ENCODE measurements at regions not wholly inside any gene's neighbourhood (a gene's known extent, or its start where the extent isn't known, plus 50 kb on each side); places are given as distances from the start of the nearest gene placed in this dataset.

DNA sequence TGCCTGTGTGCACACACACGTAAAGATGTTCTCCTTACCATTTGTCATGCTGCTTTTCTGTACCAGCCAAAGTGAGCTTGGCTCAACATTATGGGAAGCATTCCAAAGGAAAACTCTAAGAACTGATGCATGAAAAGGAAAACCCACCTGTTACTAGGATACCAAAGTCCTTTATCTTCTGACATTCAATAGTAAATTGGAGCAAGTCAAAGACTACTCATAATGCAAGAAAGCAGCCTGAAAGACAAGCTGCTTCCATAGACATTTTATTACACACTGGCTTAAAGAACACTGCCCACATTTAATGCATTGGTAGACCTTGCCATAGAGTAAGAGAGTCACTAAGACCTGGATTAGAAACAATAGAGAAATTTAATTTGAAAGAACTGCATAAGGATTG lies 159.0 kb downstream of the LRIG3 start:
- no peak for DNase-seq

DNA sequence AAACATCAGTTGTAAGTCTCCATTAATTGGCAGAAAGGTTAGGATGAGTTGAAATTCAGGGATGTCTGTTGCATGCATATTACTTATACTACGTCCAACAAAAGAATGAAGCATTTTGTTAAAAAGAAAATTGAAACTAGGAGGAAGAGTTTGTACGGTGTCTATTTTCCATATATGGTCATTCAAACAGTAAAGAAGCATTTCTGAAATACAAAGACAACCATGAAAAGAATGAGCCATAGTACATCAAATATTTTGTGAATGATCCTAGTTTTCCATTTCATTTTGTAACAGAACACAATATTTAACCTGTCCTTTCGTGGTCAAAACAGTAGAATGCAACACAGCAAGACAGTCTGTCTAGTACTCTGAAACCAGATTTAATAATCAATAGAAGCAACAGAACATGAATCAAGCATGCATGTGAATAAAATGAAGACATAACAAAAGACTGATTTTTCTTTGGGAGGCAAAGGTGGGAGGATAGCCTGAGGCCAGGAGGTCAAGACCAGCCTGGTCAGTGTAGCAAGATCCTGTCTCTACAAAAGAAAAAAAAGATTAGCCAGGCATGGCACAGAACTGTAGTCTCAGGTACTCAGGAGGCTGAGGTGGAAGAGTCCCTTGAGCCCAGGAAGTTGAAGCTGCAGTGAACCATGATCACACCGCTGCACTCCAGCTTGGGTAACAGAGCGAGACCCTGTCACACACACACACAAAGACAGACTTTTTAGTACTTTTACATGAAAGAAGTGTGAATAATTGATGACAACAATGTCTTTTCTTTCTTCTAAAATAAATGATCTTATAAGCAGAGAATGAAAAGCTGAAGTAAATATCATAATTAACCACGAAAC lies 156.0 kb downstream of the LRIG3 start:
- no peak for DNase-seq

DNA sequence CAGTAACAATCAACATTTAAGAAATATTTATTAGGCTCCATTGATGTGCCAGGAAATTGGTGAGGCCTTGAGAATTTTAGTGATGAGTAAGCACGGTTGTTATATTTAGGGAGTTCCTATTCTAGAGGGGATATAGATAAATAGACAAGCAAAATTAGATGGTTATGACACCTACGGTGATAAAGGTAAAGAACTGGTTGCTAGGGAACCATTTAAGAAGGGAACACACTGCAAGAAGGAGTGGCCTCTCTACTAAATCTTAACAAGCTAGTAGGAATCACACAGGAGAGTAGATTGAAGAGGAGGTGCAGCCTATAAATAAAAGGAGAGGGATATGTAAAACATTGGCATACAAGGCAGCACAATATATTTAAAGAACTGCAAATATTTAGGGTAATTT lies 155.2 kb downstream of the LRIG3 start:
- DNase-seq, result no peak

DNA sequence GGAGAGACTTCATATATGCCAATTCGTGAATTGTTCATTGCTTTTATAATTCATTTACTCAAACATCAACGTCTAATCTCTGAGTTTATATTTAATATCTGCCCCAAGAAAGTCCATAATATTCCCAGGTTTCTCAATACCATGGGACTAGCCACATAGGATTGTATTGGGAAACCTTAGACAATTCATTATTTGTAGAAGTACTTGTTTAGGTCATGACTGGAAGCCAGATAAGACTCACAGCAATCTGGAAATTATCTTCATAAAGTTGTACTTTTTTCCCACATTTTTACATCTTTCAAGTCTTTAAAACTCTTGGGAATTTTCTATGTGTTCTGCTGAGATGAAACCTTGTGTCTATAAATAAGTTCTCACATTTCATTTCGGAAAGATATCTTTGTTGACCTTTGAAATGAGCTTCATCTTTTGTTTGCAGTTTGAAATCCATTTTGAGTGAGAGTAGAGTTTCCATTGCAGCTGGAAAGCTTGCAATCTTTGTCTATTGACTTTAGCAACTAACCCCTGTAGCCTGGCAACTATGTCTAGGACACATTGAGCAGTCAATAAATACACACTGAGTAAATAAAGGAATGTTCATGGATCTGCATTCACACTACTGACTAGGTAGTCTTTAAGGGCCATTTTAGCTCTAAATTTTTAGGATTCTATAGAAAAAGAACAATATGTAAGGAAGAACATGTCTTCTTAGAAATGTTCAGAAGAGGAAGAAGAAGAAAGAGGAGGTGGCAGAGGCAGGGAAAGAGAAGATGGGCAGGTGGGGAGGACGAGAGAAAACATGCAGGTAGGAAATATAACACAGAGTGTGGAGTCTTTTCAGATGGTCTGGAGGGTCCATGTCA lies 154.4 kb downstream of the LRIG3 start:
- DNase-seq, result no peak

DNA sequence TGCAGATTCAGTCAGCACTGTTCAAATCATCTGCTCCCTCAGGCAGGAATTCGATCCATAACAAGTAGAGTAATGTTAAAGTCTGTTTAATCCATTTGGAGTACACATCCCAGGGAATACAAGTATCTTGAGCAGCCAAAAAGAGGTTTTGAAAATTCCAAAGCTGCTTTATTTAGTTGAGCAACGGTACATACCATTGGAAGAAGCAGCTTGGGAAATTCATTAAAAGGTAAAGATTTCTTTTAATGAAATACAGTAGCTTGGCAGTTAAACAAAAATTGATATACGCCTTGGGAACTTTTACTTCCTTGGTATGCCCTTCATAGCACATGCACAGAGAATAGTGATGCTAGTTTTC lies 153.8 kb downstream of the LRIG3 start:
- DNase-seq, result no peak

DNA sequence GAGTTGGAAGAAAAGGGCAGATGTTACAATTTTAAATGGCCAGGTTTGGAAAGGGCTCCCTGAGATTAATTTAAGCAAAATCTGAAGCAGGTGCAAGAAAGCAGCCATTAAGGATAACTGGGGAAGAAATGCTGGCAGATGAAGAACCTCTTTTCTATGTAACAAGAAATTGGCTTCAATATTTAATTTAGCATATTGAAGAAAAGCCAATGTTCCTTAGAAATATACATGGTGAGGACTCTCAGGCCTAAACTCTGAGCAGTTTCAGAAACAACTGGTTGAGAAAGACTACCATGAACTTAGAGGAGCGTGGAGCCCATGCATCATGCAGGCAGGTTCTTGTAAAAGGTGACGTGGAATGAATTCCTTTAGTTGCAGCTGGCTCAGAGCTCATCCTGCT lies 152.8 kb downstream of the LRIG3 start:
- no peak for DNase-seq

DNA sequence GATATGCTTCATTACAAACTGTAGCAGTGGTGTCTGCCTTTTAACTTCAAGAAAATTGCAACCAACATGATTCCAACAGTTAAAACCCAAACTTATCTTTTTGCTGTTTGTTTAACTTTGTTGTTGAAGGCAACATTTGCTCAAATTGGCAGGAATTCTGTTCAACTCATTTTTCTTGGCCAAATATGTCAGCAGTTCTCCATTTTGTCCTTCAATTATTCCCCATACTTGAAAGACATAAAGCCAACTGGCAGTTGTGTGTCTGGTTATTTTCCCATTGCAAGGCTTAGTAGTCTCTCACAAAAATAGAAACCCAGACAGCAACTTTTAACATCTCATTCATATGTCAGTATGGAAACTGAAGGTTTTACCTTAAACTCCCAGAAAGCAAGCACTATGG lies 146.3 kb downstream of the LRIG3 start:
- no peak for DNase-seq

DNA sequence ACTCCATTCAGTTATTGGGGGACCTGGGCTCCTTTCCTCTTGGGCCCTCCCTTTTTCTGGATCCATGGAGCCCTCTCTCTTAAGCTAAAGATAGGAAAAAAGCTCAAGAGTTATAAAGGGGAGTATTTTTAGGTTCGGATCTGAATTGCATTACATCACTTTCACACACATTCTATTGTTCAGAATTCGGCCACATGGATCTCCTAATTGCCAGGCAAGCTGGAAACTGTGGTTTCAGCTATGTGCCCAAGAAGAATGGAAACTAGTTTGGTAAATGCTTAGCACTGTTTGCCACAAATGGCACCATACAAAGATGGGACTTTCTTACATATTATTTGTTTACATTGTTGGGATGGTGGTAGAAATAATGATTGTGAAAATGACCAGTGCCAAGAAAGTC lies 145.6 kb downstream of the LRIG3 start:
- no peak for DNase-seq

DNA sequence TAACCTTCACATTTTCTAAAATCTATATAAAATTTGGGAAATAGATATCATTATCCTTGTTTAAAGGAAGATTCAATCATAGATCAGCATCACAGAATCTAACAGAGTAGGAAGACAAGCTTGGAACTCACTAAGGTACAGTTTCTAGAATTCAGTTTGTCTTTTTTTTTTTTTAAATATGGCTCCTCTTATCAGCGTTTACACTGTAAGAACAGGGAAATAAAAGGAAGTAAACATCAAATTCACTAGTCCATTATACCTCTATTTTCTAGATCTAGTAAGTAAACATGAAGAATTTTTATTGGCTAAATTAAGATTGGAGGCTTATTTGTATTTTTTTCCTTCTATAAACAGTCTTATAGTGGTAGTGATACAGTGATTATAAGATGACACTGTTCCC lies 144.9 kb downstream of the LRIG3 start:
- DNase-seq, result no peak

DNA sequence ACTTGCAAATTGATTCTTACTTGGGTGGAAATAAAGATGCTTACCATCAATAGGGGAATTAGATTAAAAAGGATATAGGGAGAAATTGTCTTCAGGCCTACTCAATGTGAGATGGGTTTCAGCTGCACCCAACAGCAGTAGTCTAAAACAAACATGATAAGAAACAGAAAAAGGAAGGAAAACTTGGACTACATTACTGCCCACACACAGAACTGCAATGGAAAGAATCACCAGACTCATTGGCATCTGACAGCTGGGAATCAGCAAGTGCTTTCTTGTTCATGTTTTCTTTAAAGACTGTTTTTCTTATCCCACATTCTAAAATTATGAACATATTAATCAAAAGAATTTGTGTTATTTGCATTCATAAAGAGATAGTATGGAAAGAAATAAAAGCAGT lies 144.2 kb downstream of the LRIG3 start:
- no peak for DNase-seq

DNA sequence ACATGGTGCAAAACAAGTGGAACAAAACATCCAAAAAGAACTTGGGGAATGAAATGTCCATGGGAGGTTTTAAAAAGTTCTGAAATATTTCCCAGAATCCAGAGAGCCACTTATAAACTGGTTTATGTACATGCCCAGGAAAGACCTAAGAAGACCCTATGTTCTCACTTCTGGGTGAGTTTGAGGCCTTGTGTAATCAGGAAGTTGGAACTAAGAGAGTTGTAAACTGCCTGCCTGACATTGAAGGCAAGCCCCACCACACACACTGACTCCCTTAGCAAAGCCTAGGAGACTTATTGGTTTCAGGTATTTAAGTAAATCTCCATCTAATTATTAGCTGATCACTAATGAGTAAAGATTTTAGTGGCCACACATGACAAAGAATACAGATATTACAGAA lies 142.5 kb downstream of the LRIG3 start:
- no peak for DNase-seq

DNA sequence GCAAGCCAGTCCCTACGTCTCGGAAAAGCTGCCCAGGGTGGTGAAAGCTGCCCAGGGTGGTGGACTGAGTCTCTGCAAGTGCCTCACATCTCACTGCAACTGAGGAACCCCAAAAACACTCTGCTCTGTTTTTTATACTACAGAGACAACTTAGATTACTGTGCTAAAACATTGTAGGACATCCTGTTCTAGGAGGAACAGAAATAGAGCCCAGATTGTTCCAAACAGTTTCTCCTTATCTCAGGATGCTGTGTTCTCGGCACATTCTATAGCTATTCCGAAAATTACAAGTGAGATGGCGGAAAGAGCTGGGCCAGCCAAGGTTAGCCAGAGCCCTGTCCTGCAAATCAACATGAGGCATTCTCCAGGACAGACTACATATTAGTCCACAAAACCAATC lies 138.7 kb downstream of the LRIG3 start:
- DNase-seq, result no peak

DNA sequence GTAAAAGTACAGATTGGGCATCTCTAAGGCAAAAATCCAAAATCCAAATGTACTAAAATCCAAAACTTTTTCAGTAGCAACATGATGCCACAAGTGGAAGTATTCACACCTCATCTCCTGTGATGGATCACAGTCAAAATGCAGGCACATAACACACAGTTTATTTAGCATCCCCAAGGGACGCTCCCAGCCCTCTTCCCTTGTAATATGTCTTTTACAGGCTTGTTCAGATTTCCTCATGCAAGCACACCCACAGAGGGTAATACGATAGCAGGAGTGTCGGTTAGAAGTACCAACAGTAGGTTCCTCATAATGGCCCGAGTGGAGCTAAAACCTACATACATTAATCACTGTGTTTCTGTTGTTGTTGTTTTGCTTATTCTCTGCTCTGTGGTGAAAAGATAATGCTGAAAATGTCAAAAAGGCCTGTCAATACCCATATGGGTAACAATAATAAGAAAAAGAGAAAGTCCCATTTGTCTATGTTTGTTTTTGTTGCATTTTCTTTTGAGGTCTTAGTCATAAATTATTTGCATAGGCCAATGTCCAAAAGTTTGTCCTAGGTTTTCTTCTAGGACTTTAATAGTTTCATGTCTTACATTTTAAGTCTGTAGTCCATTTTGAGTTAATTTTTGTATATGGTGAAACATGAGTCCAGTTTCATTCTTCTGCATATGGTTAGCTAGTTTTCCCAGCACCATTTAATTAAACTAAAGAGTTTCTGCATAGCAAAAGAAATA lies 133.1 kb downstream of the LRIG3 start:
- DNase-seq, result no peak

DNA sequence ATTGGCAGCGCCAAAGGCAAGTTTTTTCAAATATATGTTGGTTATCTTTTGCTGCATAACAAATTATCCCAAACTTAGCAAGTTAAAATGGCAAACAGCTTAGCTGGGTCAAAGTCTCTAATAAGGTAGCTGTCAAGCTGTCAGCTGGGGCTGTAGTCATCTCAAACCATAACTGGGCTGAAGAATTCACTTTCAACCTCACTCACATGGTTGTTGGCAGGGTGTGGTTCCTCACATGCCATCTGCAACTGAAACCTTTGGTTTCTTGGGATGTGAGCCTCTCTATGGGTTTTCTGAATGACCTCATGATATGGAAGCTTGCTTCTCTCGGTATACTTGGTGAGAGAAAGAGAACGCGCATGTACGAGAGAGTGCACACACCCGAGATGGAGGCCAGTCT lies 125.4 kb downstream of the LRIG3 start:
- no peak for DNase-seq

DNA sequence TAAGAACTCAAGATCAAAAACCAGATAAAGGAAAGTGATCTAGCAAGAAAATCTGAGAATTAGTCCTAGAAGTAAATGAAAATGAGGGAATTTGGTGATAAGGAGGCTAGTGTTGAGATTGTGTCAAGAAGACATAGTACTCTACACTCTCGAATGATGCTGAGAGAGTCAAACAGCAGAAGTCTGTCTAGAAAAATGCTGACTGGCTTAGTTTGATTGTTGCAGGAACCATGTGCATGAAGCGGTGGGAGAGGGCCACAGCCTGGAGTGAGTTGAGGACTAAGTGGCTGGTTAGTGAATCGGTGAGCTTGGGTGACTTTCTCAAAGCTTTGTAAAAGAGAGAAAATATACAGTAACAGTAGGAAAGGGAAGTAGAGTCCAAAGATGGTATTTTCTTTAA lies 124.5 kb downstream of the LRIG3 start:
- no peak for DNase-seq

DNA sequence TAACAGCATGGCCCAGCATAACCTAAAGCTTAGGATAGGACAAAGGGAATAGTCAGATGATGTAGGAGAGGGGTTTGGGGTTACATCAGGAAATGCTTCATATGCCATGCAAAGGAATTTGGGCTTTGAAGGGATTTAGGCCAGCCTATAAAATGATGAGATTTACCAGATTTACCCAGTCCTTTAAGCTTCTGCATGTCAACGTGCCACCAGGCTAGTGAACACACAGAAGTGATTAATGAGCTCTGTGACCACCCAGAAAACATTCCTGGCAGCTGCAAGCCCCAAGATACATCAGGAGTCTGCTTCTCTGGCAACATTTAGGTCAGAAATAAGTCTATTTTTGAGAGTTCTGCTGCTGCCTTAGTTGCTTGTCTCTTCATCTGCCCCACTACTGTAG lies 118.3 kb downstream of the LRIG3 start:
- no peak for DNase-seq

DNA sequence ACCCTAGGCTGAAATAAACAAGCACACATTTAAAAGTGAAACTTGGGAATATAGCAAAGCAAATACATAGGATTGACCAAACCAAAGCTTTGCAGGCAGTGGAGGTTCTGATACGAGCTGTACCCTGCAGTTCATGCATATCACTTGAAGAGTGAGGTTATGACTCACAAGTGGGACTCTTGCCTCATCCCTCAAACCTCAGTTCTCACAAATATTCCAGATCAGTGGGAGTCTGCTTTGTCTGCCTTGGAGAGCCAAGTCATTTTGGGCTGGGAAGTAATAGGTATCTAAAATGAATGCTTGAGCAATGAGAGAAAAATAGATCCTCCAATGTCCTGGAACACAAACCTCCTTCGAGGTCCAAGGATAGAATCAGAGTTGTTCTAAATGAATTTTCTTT lies 116.4 kb downstream of the LRIG3 start:
- DNase-seq, result no peak

DNA sequence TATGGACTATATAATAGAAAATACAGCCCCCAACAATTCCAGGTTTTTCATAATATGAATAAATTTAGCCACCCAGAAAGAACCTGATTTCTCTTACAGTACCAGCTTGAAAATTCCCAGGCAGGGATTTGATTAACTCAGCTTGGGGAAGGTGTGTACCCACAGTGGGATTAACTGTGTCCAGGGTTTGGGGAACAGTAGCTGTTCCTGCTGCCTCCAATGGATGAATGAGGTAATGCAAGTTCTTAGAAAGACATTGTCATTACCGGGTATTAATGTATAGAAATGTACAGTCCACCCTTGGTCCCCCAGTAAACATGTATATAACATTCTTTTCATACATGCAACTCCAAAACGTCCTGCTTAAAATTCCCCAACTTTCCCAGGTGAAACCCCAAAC lies 115.6 kb downstream of the LRIG3 start:
- DNase-seq, result no peak

DNA sequence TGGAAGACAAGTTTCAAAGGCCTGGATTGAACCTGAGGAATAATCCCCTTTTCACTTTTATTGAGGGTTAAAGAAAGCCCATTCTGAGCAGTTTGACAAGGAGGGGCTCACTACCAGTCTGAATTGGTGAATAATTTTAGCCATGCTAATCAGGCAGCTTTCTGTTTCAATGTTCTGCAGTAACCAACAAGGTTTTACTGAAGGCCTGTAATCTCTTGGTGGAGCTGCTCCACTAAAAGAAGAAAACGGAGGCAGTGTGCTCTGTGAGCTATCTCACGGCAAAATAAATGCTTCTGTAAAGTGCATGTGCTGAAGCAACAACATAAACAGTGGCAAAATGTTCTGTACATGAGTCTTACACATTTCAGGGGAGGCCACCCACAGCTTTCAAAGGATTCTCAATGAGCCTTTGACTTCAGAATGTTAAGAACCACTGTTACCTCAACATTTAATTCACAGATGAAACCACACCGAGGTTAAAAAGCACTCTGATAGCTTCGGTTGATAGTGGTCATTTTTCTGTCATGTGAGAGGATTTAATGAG lies 111.2 kb downstream of the LRIG3 start:
- no peak for DNase-seq

DNA sequence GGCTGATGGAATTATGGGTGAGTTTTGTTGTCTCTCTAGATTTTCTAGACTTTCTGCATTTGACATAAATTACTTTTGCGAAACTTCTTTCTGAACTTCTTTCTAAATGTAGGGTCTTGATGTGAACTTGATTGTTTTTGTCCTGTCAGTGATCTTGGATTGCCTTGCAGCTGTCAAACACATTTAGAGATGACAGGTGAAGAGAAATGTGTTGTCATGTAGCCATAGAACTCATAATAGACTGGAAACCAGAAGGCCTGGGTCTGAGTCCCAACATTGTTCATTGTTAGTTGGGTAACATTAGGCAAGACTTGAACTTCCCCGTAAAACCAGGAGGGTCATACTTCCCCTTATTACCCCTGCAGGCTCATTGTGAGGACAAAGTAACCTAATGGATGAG lies 109.0 kb downstream of the LRIG3 start:
- no peak for DNase-seq

DNA sequence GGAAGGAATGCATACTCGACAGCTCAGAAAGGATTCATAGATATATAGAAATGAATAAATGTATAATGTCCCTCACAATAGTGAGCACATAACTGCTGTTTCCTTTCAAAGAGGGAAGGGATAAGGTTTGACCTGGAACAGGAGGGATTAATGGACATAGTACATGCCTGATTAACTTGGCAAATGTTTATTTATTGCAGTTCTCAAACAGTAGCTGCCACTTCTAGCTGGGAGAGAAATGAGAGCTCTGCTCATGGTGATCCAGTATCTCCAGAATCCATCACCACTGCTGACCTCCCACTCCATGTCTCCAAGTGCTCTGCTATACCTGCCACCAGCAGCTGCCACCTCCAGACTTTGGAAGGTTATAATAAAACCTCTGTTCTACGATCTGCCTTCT lies 108.1 kb downstream of the LRIG3 start:
- DNase-seq, result no peak

DNA sequence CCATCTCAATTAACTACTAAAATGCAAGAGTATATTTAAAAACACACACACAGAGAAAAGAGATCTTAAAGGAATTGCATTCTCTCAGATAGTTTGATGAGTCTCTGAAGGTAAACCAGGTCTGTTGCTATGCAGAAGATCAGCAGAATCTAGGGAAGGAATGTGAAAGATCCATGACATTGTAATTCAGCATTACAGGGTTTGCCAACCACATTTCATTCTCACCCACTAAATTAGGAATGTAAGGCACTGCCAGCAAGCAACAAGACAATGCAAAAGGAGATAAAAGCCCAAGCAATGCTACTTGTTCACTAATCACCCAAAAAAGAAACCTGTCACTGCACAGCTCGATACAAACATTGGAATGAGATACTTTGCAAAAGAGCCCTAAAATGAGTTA lies 106.3 kb downstream of the LRIG3 start:
- no peak for DNase-seq

DNA sequence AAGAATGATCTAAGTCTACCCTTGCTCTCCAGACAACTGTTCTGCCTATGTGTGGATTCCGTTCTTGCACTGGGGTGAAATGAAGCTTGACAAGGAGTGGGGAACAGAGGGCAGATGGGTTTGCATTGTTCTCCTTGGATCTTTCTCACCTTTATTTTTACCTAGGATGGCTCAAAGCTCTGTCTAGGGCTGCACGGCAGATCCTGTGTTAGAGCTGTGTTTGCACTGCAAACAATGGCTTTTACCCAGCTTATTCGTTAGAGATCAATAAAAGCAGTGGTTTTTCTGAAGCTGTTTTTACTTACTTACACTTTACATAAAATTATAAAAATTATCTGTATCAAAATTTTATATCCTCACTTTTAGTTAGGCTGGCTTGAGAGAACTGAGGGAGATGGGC lies 105.1 kb downstream of the LRIG3 start:
- no peak for DNase-seq

DNA sequence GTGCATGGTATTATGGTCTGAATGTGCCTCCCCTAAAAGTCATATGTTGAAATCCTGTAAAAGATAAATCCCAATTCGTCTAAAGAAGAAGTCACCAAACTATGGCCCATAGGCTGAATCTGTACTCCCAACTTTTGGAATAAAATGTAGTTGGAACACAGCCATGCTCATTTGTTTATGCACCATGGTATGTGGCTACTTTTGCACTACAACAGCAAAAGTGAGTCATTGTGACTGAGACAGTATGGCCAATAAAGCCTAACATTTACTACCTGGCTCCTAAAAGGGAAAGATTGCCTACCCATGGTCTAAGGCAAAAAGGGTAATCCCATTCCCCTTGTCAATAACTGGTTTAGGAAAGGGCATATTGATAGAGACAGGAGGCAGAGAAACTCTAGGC lies 101.8 kb downstream of the LRIG3 start:
- DNase-seq, result no peak

All from CD4-positive, alpha-beta T cell treated with Interleukin-12 subunit alpha and Interleukin-12 subunit beta, for 1 hour (primary cell).